Activated CD4-positive, alpha-beta T cell treated with anti-CD3 and anti-CD28 coated beads, Interleukin-2, Interleukin-4, amounts not matched to agents 100 ng/mL and 50 ng/mL, durations not matched to agents 16 hours and 8 hours (primary cell): ENCODE measurements at regions not wholly inside any gene's neighbourhood (a gene's known extent, or its start where the extent isn't known, plus 50 kb on each side); places are given as distances from the start of the nearest gene placed in this dataset.

Experiments used
- DNase-seq: peaks from one replicate; pipeline ENCODE4 v3.0.0-alpha.2; 2020; ENCODE audit warnings: low spot score

DNA sequence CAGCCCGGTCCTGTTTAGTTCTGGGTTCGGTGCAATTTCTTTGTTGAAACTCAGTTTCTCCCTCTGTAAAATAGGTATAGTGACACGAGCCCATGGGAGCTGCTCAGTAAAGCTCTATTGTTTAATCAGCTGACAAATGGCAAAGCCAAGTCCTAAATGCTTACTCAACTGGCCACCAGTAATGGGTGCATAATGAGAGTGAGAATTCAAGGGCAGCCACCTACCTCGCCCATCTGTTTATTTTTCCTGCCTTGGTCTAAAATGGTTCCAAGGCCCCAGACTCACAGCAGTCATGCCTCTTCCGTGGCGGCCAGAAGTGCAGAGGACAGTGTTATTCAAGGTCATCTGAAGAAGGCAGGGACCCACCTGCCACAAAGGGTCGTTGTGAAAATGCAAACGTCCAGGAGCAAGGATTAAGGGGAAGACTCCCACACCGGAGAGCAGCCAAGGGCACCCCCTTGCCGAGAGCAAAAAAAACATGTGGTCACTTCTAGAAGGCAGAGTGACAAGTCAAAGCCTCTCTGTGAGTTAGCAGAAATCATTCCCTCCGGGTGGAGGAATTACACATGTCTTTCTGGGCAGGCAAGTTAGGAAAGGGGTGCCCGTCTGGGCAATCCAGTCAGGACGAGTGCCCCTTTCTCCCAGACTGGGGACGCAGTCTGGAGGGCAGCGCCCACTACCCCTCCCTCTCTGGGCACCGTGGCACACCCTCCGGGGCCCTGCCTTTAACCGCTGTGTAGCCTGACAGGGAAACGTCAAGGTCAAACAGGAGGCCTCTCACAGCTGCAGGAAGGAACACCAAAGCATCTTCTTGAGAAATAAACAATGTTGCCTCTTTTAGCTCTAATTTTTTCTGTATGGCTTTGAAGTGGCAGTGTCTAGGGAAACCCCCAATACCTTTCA is 186.2 kb downstream of the FOXO1 start:
- DNase-seq = no peak

DNA sequence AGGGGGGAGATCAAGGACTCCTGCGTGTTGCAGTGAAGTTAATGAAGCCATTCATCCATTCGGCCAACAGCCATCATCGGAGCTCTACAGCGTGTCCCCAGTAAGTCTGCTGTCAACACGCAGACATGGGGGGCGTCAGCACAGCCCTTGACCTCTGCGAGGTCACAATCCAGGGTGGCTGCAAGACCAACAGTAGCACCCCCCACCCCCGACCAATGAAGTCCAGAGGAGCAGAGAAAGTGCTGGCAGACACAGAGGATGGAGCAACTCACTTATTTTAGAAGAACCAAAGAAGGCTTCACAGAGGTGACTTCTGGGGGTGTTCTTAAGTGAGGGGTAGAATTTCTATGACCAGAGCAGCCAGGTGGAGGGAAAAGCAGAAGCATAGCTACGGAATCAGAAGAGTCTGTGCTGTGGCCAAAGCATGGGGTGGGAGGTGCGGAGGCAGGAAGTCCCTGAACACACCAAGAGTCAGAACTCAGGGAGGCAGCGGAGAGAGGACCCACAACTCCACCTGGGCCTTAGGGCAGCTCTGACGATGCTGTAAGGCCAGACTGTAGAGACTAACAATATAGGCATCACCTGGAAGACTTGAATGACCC is 185.4 kb downstream of the FOXO1 start:
- no peak for DNase-seq

DNA sequence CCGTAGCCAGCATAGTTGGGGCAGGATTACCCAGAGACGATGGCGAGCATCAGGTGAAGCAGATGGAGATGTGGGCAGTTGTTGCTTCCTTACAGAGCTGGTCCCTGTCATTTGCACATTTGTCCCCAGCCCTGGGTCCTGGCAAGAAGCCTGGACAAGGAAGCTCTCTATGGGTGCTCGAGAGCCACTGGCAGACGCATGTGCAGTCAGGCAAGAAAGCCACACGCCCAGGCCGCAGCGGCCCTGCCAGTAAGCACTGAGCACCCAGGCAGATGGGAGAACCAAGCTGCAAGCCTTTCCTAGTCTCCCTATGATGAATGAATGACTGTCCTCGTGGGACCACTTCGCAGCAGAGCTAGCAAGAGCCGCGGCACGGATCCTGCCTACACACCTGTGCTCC is 182.8 kb downstream of the FOXO1 start:
- no peak for DNase-seq

DNA sequence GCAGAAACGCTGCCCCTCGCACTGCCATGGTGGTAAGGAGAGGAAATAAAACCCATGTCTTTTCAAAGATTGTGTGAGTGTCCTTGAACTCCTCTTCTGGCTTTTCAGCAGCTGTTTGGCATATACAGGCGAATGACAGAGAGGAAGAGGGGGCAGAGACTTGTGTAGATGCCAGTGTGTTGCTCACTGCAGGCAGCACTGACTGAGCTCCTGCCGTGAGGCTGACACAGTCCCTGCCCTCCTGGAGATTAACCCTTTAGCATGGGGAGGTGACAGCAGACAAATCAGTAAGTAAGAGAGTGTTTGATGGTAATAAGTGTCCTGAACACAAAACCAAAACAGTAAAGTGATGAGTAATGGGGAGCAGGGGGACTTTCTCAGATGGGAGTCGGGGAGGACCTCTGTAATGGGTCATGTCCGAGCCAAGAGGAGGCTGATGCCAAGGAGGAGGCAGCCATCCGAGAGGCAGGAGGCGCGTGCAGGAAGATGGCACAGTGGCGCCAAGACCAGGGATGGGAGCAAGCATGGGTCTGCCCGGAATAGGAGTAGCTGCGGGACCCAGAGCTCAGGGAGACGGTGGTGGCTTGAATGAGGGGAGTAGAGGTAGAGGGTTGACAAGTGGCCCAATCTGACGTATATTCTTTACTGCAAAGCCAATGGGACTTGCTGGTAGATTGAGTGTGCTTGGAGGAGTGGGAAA is 182.2 kb downstream of the FOXO1 start:
- no peak for DNase-seq

DNA sequence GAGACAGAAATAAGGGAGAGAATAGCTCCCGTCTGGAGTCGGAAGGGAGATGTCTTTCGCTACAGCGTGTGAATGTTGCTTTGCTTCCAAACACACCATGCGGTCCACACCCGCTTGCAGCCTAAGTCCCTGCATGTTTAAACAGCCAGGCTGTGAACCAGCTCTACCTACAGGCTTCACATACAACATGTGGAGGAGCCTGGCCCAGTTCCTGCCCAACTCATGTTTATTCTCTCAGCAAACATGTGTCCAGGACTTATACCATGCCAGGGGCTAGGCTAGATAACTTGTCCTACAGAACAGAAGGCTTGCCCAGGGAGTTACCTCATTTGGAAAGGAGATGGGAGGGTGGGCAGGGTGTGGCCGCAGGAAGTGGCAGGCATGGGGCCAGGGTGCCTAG is 181.5 kb downstream of the FOXO1 start:
- no peak for DNase-seq

DNA sequence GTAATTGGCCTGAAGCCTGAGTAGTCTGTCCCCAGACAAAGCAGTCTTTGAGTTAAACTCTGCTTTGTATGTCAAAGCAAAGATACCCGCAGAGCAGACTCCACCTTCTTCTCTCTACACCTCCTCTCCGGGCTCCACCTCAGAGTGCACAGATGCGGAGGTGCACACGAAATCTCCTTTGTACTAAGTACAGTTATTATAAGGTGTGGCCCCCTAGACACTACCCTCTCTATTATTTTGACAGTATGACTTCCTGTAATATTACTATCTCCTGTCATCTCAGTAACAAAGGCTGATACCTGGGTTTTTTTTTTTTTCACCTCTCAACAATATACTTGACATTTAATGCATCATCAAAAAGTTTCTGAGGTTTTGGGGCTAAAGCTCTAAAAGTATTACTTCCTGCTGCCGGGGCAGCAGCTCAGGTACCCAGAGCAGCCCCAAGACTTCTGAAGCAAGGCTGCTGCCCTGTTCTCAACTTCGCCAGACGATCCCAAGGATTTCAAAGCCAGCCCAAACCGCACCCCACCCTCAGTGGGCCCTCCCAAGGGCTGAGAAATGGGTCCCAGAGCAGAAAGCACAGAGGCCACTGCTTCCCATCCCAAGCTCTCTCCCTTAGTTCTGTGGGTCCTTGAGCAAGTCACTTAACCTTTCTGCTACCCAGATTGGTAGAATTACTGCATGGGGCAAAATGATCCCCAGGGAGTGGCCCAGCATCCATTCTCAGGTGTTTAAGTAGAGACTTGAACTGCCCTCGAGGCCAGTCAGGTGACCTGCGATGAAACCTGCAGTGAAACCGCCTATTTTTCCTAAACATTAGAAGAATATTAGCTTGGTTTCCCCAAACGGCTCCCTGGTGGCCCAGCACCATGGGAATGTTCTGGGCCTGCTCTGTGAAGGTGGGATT is 180.6 kb downstream of the FOXO1 start:
- peak; percentile 68 for DNase-seq

DNA sequence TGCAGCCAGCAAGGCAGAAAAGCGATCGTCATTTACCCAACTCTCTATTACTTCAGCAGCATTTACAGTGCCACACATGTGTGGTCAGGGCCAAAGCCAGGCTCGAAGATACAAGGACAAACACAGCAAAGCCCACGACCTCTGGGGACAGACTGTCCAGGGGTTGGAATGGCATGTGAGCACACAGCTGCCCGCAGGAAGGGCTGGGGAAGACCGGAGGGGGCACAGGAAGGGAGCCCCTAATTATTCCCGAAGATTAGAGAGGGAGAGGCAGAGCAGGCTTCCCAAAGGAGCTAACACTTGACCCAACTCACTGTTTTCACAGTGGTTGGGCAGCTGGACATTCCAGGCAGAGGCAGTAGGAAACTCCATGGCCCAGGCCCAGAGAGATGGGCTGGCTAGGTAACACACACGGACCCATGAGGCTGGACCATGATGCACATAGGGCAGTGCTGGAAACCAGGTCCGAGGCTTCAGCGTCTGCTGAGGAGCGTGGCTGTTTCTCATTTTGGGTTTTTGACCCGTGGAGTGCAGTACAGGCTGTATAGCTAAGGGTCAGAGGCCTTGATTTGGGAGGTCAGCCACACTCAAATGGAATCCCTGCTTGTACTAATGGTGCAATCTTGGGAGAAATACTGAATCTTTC is 179.8 kb downstream of the FOXO1 start:
- no peak for DNase-seq

DNA sequence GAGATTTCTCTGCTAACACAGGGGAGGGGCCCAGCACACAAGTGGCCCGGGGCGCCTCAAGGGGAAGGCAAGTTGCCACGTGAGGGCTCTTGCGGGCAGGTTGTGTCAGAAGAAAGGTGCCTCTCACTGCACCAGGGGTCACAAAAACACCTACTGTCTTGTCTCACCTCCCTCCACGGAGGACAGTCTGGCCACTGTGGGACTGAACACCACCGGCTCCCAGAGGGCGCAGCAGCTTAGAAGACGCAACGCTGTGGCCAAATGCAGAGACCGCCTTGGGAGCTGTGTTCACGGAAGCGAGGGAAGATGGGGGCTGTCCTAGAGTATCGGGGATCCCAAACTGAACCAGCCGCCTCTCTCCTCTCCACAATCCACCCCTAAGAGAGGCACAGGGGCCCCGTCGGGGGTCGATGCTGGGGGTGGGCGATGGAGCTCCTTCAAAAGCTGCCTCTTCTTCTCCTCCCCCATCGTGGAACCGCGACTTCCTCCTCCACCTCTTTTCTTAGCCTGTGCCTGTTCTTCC is 177.5 kb downstream of the FOXO1 start:
- DNase-seq = no peak

DNA sequence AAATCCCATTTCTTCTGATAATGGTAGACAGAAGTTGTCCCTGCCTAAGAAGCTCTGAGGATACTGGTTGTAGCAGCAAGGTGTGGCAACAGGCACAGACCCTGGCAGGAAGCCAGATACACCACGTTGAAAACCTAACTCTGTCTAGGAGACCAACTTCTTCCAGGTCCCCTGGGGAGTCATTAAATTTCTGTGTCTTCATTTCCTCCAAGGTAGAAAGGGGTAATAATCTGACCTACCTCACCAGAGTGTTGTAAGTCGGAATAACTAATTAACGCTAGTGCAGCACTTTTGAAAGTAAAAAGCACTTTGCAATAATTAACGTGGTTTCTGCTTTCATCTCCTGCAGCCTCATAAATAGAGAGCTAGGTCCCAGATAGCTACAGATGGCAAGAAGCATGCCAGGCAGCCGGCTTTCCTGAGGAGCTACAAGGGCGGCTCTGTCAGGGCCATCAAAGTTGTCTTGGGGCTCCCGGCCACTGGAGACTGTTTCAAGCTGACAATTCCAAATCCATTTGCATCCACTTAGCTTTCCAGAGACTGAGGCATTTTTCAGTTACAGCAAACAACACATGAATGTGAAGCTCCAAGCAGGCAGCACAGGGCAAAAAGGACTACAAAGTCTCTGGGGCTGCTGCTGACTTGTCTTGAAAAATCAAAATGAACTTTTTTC is 176.2 kb downstream of the FOXO1 start:
- DNase-seq = no peak

DNA sequence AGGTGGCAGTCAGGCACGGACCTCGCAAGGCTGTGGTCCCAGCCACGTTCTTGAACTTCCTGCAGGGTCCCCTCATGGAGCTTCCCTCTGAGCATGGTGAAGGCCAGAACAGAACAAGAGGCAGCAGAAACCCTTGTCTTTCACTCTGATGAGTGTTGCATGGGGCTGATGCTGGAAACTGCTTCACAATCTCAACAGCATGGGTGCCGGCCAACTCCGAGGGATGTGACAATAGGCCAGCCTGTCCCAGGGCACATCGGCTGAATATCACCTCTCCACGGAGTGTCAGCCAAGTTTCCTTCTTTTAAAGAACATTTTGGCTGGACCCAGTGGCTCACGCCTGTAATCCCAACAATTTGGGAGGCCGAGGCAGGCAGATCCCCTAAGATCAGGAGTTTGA is 173.9 kb downstream of the FOXO1 start:
- DNase-seq = no peak

DNA sequence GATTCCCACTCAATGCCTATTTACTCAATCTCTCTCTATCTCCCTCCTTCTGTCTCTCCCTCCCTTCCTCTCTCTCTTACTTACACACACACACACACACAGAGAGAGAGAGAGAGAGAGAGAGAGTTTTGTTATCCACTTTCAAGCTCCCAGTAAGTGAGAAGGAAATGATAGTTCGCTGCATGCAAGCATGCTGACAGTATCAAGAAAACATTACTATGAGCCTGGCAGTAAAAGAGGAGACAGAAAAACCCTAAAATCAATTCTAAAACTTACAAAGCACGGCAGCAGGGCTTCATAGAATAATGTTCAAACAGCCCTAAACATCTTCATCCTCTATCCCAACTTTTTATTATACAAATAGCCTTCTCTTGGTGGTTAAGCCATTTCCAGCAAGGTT is 171.9 kb downstream of the FOXO1 start:
- no peak for DNase-seq

DNA sequence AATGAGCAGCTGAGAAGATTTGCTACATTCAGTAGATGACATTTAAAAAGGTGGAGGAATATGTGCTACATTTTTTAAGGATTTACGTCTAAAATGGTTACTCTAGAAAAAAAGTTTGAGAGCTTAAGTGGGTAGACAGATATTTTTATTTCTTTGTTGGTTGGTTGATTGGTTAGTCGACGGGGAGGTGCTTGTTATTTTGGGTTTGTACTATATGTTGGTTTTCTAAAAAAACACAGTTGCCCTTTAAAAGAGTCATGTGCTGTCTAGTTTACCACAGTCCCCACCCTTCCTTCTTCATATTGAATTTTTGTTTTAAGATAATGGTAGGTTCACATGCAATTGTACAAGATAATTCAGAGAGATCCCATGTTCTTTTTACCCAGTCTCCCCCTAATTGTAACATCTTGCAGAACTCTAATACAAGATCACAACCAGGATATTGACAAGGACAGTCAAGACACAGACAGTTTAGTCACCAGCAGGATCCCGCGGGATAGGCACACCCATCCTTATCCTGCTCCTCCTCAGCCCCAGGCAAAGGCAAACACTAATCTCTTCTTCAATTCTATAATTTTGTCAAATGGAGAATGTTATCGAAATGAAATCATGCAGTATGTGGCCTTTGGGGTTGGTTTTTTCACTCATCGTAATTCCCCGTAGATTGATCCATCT is 171.4 kb downstream of the FOXO1 start:
- no peak for DNase-seq

DNA sequence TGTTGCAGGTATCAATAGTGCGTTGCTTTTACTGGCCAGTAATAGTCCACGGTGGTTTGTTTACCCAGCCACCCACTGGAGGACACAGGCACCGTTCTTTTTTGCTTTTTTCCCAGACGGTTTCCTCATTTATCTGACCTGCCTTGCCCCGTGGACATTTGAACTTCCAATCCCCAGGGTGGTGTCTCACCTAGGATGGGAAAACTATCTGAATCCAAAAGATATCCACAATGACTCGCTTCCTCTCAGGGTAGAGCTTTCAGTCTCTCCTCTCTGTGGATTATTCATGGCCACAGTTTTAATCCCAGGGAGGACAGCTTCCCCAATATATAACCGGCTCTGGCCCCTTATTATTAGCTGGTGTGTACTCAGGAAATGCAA is 170.8 kb downstream of the FOXO1 start:
- DNase-seq = no peak

DNA sequence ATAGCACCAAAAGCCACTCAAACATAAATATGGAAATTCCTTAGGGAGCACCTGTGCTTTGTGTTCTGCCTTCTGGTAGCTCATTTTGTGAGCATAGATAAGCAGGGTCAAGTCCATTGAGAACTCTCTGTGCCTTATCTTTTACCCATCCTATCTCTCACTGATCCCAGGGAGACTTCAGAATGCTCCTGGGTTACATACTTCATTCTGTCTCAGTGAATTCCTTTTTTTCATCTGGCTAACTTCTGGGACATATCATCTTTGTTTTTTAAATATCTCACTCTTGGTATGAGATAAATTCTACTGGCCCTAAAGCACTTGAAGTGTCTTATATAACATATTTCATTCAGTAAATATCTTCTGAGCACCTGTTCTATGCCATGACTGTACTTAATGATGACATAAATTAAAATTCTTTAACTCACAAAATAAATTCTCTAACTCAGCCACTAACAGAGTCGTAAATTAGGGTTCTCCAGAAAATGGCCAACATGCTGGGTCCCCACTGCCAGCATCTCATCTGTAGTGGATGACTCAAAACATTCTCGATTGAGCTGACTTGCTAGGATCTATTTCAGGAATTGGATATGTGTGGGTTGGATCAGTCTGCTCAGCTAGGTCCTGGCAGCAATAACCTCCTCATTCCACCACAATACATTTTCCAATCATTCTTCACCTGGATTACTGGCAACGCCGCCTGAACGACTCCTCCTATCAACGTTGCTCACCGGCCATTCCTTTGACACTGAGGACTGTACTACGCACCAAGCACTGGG is 170.2 kb downstream of the FOXO1 start:
- no peak for DNase-seq

DNA sequence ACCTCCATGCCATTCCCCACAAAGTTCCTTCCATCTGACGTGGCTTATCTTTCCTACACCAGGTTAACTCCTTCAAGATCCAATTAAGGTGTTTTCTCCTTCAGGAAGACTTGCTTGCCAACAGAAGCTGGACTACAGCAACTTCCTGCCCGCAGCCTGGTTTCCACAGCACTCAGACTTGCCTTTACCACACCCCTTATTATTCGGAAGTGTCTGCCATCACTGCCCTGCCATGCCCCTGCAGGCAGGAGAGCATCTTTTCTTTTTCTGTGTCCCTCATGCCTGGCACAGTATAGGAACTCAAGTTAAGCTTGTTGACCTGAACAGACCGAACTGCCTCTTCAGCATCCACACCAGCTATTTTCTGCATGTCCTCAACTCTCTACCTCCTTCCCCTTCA is 168.0 kb downstream of the FOXO1 start:
- DNase-seq = no peak

DNA sequence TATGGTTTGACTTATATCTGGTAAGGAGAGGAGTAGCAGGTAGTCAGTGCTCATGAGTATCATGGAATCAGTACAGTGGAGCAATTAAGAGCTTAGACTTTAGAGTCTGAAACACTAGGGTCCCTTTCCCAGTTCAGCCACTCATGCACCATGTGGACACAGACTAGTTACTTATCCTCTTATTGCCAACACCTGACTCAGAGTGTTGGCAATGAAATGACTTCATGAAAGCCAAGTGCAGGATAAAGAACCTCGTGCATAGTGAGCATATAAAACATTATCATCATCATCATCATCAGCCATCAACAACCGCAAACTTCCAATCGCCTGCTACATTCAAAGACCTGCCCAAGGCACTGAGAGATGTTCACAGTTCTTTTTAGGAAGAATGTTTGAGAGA is 164.2 kb downstream of the FOXO1 start:
- no peak for DNase-seq

DNA sequence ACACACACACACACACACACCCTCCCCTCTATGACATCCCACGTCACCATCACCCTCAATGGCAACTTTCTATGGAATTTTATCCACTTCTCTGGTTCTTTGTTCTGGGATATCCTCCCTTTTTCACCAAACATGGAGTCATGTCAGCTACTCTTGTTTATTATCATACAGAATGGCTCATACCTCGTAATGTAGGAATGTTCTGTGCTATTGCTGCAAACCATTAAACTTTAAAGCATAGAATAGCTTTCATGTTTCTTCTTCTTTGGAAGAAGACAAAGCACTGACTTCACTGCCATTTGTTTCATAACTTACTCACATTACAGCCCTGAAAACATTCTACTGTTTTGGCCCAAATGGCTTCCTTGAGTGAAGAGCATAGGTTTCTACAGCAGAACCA is 163.4 kb downstream of the FOXO1 start:
- DNase-seq = no peak

DNA sequence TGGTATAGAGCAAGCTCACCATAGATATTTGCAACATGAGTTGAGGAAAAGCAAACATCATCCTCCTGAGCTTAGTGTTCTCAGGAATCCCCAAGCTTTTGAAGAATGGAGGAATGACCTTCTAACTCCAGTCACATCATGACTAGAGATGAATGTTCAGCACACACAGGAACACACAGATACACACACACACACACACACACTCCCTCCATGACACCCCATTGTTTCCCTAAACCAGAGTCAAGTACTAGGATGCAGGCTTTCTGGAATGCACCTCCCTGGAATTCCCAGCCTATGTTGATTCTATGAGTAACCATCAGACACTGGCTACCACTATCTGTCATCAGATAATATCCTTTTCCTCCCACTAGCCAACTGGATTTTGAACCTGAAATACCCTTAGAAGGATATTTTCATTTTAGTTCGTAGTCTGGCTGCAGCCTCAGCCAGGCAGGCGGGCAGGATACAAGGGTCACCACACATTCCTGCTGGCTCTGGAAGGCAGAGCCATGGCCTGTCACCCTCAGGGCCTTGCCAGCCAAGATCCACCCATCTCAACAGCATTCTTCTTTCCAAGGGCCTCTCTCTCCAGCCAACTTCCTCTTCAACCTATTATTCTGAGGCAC is 162.4 kb downstream of the FOXO1 start:
- no peak for DNase-seq

DNA sequence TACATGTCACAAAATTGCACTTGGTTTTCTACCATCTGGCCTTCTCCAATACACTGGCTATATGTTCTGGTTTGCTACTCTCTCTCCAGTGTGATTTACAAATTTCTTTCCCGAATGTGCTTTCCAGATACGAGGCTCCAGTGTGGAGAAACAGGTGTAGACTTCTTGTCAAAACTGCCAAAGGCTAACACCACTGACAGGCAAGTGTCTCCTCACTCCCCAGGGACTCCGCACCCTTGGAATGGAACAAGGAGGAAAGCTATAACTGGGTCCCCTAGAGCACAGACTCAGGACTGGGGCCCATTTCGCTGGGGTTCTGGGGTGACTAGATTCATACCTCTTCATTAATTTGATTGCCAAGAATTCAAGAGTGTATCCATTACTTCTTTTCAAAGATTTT is 161.8 kb downstream of the FOXO1 start:
- no peak for DNase-seq
